Loucy (cell line): ENCODE measurements at regions not wholly inside any gene's neighbourhood (a gene's known extent, or its start where the extent isn't known, plus 50 kb on each side); places are given as distances from the start of the nearest gene placed in this dataset.

Source experiments
- H2AFZ ChIP-seq: fragments of 200-600 bp; sonication (generic); 2 replicates; pipeline ENCODE4 v1.6.0; 2016; ENCODE audit warnings: antibody characterized with exemption, mild to moderate bottlenecking, low read length, moderate library complexity
- H3F3A ChIP-seq: fragments of 200-600 bp; 2 replicates; pipeline ENCODE4 v1.6.0; 2016; ENCODE audit warnings: antibody characterized with exemption, low read depth, mild to moderate bottlenecking
- H3K27me3 ChIP-seq: fragments of 200-600 bp; sonication (generic); 2 replicates; pipeline ENCODE4 v1.6.1; 2014; ENCODE audit warnings: low read length, mild to moderate bottlenecking; ENCODE audit not compliant: insufficient read depth, poor library complexity, severe bottlenecking
- H3K36me3 ChIP-seq: fragments of 200-600 bp; sonication (generic); 2 replicates; pipeline ENCODE4 v1.6.1; 2016; ENCODE audit warnings: low read length; ENCODE audit not compliant: insufficient read depth
- H3K4me1 ChIP-seq: fragments of 200-600 bp; sonication (generic); 2 replicates; pipeline ENCODE4 v1.5.1; 2014; ENCODE audit warnings: low read length, mild to moderate bottlenecking; ENCODE audit not compliant: insufficient read depth, poor library complexity, severe bottlenecking
- H3K4me2 ChIP-seq: fragments of 200-600 bp; sonication (generic); 2 replicates; pipeline ENCODE4 v1.6.0; 2014; ENCODE audit warnings: antibody characterized with exemption, low read length, low read depth, mild to moderate bottlenecking; ENCODE audit not compliant: poor library complexity, severe bottlenecking
- H3K4me3 ChIP-seq: fragments of 200-600 bp; sonication (generic); 2 replicates; pipeline ENCODE4 v1.5.1; 2014; ENCODE audit warnings: low read length, mild to moderate bottlenecking, mixed read lengths; ENCODE audit not compliant: poor library complexity, severe bottlenecking
- H3K79me2 ChIP-seq: fragments of 200-600 bp; sonication (generic); 2 replicates; pipeline ENCODE4 v1.6.1; 2014; ENCODE audit warnings: low read length; ENCODE audit not compliant: insufficient read depth
- H3K9ac ChIP-seq: fragments of 200-600 bp; sonication (generic); 2 replicates; pipeline ENCODE4 v1.6.0; 2014; ENCODE audit warnings: mild to moderate bottlenecking, low read depth, low read length, moderate library complexity; ENCODE audit not compliant: poor library complexity, severe bottlenecking
- H3K9me2 ChIP-seq: fragments of 200-600 bp; sonication (generic); replicated peaks from 2 replicates; pipeline ENCODE4 v1.6.1; 2016; ENCODE audit warnings: low read depth, low read length, mixed read lengths
- H3K9me3 ChIP-seq: fragments of 200-600 bp; sonication (generic); 2 replicates; pipeline ENCODE4 v1.6.1; 2014; ENCODE audit warnings: mild to moderate bottlenecking, antibody characterized with exemption, low read length, low read depth; ENCODE audit not compliant: insufficient read depth
- H4K20me1 ChIP-seq: fragments of 200-600 bp; sonication (generic); 2 replicates; pipeline ENCODE4 v1.6.0; 2014; ENCODE audit warnings: antibody characterized with exemption, low read length, mild to moderate bottlenecking; ENCODE audit not compliant: insufficient read depth, poor library complexity, severe bottlenecking
- CTCF ChIP-seq: fragments of 200-600 bp; sonication (generic); conservative IDR thresholded peaks from 2 replicates; pipeline ENCODE4 v1.5.1; 2014; ENCODE audit warnings: mild to moderate bottlenecking, antibody characterized with exemption, low read length
- EZH2phosphoT487 ChIP-seq: fragments of 200-600 bp; IDR thresholded peaks from 2 replicates; pipeline ENCODE4 v1.6.1; 2018; ENCODE audit warnings: antibody characterized with exemption, mild to moderate bottlenecking, moderate library complexity, borderline replicate concordance

- no peak for TF ChIP-seq CTCF
- TF ChIP-seq EZH2phosphoT487 = no peak
- H3K9me2 ChIP-seq = no peaks in the 10 kb centered on the region
- H3K79me2 ChIP-seq = no peaks in the 10 kb centered on the region
- no peak overlapping the region for H3K9ac ChIP-seq
- H4K20me1 ChIP-seq = no peaks in the 10 kb centered on the region
- H3K9me3 ChIP-seq = no peaks in the 10 kb centered on the region
- H3K27me3 ChIP-seq = no peaks in the 10 kb centered on the region
- no peaks in the 10 kb centered on the region for H3K4me1 ChIP-seq
- H3K4me2 ChIP-seq = no peak overlapping the region
- H3F3A ChIP-seq = no peaks in the 10 kb centered on the region
- no peak overlapping the region for H2AFZ ChIP-seq
- H3K36me3 ChIP-seq = no peaks in the 10 kb centered on the region
- H3K4me3 ChIP-seq = no peak overlapping the region
Observed at GRCh38 chr1:38623529-38623928, 236.0 kb downstream of the RRAGC start.

GRCh38 chr1:38622197-38622596, 237.4 kb downstream of the RRAGC start:
- Histone ChIP-seq H3F3A (no peaks in the 10 kb centered on the region), H3K27me3 (no peaks in the 10 kb centered on the region), H3K4me2 (no peak overlapping the region), H3K36me3 (no peaks in the 10 kb centered on the region), H3K9ac (no peak overlapping the region), H2AFZ (no peak overlapping the region), H3K4me3 (no peak overlapping the region), H4K20me1 (no peaks in the 10 kb centered on the region), H3K9me3 (no peaks in the 10 kb centered on the region), H3K9me2 (no peaks in the 10 kb centered on the region), H3K79me2 (no peaks in the 10 kb centered on the region), H3K4me1 (no peaks in the 10 kb centered on the region)
- TF ChIP-seq CTCF (no peak), EZH2phosphoT487 (no peak)

DNA sequence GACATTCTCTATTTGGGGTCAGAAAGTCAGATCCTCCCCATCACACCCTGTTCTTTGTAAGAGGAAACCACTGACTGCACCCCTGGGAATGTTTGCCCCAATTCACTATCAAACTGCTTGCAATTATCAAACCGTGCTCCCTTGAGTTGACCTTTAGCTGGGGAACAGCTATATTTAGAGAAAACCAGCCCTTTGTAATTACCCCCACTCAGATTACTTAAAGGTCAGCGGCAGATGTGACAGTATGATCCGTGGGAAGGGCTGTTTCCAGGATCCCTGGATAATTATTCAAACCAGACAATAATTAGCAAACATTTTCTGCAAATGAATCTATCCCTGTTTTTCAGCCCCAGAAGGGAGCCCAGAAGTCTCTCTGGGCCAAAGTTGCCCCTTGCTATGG, 242.7 kb downstream of the RRAGC start:
- Histone ChIP-seq H3K4me1 (no peaks in the 10 kb centered on the region), H3K9ac (no peak overlapping the region), H3K4me3 (no peak overlapping the region), H3F3A (no peaks in the 10 kb centered on the region), H4K20me1 (no peaks in the 10 kb centered on the region), H3K79me2 (no peaks in the 10 kb centered on the region), H3K27me3 (no peaks in the 10 kb centered on the region), H3K4me2 (no peak overlapping the region), H3K9me2 (no peaks in the 10 kb centered on the region), H2AFZ (no peak overlapping the region), H3K9me3 (no peaks in the 10 kb centered on the region), H3K36me3 (no peaks in the 10 kb centered on the region)
- TF ChIP-seq CTCF (no peak), EZH2phosphoT487 (no peak)
